Superior temporal gyrus (tissue), 1 donor: ENCODE measurements at regions not wholly inside any gene's neighbourhood (a gene's known extent, or its start where the extent isn't known, plus 50 kb on each side); places are given as distances from the start of the nearest gene placed in this dataset.

Experiments used
- DNase-seq: peaks from one replicate; pipeline ENCODE4 v3.0.0-alpha.2; 2016; ENCODE audit errors: extremely low spot score

DNA sequence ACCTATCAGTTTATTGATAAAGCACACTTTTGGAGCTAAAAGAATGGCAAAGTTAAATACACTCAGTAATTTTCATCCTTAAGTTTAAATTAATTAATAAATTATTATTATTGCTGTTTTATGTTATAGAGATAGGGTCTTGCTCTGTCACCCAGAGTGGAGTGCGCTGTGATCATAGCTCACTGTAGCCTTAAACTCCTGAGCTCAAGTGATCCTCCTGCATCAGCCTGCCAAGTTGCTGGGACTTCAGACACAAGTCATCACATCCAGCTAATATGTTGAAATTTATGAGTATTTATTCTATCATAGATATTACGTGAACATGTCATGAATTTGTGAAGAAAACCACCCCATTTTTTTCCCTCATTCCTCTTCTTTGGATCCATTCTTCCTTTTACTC lies 64.2 kb downstream of the GJA1 start:
- DNase-seq: no peak

DNA sequence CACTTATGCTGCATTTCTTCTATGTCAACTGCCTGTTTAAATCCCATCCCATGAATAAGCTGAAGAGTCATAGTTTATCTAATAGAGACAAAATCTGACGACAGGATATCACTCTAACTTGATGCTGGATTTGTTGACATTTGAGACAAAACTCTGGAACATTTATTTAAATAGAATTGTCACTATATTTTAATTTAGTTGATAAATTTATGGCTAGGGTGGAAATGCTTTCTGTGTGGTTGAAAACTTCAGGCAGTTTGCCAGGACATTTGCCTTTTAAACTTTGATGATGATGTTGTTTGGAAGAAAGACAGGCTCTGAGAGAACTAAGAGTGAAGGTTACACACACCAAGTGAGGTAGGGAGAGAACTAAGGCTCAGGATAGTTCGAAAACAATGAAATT lies 68.1 kb downstream of the GJA1 start:
- no peak for DNase-seq

DNA sequence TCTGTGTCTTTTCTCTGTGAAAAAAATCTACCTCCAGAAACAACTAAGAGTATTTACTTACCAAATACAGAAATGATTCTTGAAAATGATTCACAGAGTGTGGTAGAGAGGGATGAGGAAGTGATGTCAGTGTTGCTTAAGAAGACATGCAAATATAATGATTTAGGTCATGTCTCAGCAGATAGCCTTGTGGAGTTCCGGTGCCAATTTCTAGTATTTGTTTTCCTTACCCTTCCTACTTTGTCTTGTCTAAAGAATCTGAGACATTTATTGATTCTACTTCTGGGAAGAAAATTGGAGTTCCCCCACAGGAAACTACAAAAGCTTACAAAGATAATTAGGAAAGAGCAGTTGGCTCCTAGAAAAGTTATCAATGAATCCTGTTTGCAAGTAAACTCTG lies 68.8 kb downstream of the GJA1 start:
- no peak for DNase-seq

DNA sequence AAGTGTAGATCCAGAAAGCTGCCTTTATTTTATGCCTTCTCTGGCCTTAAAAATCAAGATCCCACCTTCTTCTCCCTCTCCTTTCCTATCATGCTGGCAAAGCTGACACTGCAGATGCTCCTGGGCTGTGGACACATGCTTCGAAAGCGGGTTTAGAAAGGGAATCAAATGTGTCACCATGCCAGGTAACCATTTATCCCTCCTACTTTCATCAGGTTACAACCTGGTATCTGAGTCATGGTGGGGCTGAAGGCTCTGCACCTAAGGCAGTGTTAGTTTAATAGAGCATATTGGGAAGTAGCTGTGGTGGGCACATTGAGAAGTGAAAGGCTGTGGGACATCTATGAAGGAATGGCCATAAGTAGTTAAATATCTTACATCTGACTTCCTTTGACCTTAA lies 69.8 kb downstream of the GJA1 start:
- DNase-seq: no peak

DNA sequence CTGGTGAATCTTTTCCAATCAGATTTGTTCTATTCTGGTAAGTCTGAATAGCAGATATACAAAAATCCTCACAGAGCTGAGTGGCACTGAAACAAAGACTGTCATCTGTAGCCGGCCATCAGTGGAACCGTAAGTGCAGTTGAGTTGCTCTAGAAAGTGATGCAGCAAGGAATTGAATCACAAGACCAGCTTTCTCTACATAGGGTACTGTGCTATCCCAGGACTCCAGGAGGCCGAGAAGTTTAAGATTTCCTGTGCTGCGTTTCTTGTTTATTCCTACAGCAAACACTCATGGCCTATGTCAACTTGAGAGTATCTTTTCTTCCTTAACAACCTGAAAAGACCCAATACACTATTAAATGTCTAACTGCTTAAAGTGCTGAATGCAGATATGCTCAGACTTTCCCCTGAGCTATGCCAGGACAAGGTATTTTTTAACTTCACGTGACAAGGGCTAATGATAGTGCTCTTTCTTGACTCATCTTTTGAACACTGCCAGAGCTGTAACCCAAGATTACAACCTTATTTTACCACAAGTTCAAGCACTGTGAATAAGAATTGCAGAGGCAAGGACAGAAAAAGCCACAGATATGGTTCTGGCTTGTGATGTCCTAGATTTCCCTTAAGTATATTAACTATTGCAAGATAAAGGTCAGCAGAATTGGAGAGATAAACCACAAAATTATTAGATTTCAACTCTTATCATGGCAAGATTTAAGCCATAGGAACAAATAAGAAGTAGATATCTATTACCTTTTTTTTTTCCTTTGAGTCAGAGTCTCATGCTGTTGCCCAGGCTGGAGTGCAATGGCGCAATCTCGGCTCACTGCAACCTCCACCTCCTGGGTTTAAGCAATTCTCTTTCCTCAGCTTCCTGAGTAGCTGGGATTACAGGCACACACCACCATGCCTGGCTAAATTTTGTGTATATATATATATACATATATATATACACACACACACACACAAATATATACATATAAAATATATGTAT lies 71.6 kb downstream of the GJA1 start:
- DNase-seq: no peak

DNA sequence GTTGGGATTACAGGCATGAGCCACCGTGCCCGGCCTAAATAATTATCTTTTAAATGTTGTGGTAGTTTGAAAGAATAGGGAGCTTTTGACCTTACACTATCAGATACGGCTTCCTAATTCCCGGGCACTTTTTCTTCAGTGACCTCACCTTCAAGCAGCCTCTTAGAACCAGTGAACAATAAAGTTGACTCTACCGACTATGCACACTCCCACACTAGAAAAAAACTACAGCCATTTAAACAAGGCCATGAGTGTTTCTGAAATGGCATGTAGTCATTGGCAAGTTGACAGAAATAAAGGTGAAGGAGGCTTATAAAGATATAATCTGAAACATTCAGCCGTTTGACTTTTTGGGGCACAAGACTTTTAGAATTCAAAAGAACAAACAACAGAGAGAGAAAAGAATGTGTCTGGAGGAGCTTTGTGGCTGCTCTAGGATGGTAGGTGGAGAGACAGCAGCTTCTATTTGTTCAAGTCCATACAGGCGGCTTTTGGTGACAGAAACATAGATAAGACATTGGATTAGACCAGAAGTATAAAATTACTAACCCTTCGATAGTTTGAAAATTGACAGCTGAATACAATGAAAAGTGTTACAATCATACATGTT lies 75.2 kb downstream of the GJA1 start:
- no peak for DNase-seq

DNA sequence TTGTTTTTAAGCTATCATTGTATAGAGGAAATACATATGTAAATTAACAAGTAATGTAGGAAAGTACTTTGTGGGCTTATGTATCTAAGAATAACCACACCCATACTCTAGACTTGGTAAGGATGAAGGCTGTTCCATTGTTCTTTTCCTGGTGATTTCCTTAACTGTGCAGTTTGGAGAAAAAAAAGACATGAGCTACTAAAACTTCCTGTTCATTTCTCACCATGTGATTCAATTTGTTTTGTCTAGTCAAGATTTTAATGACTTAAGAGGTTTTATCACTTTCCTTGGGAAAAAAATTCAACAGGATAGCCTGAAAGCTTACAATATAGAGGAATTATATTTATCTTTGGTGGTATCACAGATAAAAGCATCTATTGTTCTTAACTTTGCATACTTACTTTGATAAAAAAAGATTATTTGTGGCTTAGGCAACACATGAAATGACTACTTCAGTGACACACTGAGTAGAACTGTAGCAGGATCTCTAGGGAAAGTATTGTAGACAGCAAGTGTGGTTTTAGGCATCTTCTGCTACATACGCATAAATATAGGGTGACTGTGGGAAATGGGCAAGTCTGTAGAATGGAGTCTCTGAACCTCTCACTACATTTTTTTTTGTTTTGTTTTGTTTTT lies 80.3 kb downstream of the GJA1 start:
- no peak for DNase-seq

DNA sequence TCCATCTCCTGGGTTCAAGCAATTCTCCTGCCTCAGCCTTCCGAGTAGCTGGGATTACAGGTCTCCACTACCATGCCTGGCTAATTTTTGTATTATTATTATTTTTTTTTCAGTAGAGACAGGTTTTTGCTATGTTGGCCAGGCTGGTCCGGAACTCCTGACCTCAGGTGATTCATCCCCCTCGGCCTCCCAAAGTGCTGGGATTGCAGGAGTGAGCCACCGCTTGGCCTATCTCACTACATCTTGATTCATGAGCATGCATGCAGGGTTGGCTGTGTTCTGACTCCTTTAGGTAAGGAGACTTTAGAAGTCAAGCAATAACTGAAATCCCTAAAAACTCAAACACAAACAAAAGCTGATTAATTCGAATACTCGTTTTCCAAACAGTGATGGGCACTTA lies 80.9 kb downstream of the GJA1 start:
- DNase-seq: no peak

DNA sequence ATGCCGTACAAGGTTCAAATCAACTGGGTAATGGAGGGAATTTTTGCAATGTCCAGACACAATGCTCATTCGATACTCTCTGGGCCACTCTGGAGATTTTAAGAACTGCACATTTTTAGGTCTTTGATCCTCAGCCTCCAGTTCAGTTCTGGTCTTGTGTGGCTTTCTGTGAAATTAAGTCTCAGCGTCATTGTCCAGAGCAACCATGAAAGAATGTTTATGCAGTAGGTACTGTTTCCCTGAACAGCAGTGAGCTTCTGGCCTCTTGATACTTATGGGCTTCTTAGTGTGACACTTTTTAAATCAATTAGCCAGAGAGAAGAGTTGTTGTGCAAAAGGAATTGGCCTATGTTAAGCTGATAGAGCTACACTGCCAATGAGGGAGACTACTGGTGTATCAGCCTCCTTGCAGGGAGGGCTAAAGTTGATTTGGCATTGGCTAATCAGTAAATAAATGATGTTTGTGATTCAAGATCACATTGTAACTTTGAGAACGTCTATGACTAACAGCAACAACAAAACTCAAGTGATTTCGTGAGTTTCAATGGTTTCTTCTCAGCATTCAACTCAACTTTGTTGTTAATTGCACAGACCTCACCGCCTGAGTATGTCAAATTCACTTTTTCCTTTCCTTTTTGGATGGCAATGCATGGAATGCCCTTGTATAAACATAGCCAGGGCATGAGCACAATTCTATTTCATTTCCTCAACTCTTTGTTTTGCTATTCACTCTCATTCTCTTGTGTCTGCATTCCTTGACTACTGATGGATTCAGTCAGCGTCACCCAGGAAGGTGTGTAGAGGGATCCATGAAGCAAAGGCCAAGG lies 85.1 kb downstream of the GJA1 start:
- no peak for DNase-seq

DNA sequence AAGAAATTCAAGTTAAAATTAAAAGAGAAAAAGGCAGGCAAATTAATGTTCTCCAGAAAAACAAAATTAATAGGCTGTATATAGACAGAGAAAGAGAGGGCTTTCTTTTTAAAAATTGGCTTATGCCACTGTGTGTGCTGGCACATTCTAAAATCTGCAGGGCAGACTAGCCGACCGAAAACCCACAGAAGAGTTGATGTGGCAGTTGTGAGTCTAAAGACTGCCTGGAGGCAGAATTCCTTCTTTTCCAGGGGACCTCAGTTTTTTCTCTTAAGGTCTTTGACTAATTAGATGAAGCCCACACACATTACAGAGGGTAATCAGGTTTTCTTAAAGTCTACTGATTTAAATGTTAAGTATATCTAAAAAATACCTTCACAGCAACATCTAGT lies 85.7 kb downstream of the GJA1 start:
- DNase-seq: no peak

DNA sequence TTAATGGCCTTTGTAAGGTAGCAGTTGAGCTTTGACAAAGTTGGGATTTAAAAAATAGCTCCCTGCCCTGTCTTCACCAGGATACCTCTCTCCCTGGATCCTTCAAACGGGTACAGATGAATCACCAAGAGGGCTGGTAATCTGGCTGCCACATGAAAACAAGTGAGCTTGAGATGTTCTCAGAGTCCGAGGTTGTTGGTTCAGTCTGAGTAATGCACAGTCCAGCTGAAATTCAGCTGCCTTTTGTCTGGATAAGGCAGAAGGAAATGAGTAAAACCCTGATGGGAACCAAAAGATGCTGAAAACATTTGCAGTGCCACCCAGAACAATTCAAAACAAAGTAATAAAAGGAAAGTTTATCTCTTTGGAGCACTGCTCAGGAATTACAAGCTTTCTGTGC lies 86.8 kb downstream of the GJA1 start:
- no peak for DNase-seq

DNA sequence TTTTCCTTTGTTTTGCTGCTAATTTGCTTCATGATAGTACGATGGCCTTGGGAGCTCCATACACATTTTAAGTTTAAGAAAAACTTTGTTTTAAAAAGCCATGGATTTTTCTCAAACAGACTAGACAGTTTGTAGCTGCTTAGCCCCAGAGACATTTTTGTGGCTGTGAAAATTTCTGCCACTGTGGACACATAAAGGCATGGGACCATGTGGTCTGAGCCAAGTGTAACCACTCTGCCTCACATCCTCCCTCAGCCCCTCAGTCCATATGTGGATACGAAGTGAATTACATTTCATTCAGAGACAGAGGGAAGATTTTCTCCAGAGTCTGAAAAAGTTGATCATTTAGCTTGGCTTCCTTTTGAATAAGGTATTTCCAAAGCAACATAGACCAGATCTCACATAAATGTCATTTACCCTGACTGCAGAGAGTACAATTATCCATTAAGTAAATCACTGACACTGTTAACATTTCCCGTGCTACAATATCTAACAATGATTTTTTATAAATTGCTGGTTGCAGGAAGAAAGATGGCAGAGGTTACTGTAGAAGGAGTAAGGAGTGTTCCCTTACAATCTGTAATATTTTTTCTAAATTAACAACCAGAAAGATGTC lies 87.4 kb downstream of the GJA1 start:
- no peak for DNase-seq

DNA sequence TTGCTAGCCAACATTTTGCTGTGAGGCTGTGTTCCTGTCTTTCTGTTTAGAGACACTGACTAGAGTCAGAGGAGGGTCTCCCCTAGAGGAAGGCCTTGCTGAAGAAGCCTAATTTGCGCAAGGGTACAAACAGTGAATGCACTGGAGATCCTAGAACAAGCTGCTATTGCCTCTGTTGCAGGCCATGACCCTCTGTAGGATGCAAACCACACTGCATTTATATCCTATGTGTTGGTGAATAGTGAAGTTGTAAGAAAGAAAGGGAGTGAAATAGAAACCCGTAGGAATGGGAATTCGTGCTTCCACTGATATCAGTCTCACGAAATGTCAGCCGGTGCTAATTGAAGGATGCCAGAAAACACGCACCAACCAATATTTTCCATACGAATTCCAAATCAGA lies 88.2 kb downstream of the GJA1 start:
- DNase-seq: no peak

DNA sequence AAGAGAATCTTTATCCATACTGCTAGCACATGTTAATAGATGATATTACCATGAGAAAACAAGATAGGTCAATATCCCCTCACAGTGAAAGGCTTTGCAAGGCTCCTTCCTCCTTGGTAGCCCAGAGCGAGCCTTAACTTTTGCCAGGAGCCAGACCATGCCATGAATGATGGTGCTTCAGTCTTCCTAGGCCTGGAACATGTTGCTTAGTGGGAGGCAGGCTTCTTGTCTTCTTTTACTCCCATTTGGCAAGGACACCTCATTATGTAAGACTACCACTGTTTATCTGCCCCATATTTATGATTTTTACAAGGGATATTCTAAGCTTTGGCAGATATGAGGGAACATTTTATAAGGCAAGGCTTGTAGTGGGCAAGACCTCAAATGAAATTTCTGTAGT lies 90.8 kb downstream of the GJA1 start:
- no peak for DNase-seq

DNA sequence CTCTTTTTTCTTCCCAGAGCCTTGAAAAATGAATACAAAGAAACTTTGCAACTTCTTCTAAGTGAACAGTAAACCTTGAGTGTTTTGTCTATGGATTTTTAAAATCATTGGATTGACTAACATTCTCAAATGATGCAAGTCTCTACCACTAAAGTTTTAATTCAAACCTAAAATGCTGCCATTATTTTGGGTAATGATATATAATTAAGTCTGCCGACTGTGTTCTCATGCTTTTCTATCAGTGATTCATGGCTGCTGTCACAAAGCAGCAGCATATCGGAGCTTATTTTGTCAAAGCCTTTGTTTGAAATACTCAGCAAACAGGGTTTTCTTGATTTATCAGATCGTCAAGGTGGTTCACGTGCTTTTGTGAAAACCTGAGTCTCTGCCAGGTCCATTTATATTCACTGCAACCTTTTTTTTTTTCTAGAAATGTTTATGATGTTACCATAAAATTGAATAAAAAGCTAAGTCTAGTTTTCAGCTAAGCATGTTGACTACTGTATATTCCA lies 96.3 kb downstream of the GJA1 start:
- DNase-seq: no peak

DNA sequence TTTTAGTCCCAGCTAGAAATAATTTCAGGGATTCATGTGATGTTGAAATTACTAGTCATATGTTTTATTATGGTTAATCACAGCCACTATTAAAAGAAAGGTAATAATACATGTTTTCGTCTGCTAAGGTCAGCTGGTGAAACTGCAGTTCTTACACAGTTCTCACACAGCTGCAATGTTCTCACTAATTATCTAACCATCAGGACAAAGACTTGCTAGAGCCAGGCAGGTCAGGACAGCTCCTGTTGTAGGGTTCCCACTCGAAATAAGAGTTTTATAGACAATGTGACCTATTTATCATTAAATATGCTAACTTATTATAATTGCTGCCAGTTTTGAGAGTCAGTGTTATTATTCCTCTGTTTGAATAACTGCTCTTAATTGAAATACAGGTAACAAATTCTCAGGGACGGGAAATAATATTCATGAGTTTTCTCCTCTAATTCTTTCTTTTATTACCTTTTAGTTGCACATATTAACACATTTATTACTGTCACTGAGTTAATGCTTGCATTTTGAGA lies 97.9 kb downstream of the GJA1 start:
- DNase-seq: no peak

DNA sequence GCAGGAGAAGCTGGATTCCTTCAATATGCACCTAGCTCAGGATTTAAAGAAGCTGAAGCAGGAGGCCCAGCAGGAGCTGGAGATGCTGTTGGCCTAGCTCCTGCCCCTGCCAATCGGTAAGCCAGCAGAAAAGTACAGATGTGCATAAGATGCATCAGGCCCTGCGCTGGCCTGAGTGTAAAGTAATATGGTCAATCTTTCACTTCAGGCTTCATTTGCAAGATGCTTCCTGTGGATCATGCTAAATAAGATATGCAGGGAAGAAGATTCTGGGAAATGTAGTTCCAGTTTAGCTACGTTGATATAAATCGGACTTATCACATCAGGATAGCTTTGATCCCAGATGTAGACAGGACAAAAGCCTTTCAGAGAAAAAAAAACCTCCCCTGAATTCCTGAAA lies 100.3 kb downstream of the GJA1 start:
- no peak for DNase-seq

DNA sequence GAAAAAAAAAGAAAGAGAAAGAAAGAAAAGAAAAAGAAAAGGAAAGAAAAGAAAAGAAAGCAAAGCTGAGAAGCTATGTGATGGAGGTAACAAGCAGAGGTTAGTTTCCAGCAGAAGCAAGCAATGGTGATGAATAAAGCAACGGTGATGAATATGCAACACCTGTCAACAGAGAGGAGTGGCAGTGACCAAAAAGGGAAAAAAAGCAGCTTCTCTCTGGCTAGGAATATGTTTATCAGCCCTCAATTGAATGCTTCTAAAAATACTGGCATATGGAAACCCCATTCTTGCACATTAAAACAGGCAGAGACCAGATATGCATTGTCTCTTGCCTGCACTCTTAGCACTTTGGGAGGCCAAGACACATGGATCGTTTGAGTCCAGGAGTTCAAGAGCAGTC lies 100.9 kb downstream of the GJA1 start:
- DNase-seq: no peak

DNA sequence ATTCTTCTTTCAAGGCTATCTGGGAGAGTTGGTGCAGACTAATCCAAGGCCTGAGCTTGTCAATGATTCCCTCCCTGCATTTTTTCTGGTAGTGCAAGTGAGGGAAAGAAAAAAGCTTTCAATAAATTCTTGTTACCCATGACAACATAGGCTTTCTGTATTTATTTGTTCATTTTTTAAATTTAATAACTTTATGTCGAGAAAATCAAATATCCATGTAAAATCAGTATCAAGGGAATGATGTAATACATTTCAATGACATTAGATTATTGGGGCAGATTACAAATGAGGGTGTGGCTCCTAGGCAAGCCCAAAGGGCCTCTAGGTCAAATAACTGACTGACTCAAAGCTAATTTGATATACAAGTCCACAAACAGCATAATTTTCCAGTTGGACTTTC lies 104.0 kb downstream of the GJA1 start:
- no peak for DNase-seq

DNA sequence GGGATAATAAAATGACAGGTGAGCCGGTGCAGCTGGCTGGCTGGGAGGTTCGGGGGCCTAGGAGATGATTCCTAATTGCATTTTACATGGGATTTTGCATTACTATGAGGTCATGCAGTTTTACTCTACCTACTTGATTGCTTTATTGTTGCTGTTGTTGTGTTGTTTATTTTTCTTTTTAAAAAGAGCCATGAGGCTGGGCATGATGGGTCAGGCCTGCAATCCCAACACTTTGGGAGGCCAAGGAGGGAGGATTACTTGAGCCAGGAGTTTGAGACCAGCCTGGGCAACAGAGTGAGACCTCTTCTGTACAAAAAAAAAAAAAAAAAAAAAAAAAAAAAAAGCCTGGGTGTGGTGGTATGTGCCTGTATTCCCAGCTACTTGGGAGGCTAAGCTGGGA lies 104.8 kb downstream of the GJA1 start:
- DNase-seq: no peak

DNA sequence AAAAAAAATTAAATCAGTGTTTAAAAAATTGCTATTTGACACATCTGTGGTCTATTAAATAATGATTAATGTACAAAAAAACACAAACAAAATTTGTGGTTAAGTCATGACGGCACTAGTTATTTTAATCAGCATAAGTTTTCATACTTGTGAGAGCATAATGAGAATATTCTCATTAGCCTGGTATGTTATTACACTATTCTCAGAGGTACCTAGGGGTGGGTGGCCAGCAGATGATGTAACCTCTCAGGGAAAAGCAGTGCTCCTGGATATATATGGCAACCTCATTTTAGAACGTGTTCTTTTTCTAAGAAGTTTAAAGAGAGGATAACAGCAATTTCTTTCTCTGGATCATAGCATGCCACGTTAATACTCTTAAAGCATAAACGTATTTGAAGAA lies 109.2 kb downstream of the GJA1 start:
- no peak for DNase-seq
